ENCODE measurements at regions not wholly inside any gene's neighbourhood (a gene's known extent, or its start where the extent isn't known, plus 50 kb on each side); places are given as distances from the start of the nearest gene placed in this dataset.

DNA sequence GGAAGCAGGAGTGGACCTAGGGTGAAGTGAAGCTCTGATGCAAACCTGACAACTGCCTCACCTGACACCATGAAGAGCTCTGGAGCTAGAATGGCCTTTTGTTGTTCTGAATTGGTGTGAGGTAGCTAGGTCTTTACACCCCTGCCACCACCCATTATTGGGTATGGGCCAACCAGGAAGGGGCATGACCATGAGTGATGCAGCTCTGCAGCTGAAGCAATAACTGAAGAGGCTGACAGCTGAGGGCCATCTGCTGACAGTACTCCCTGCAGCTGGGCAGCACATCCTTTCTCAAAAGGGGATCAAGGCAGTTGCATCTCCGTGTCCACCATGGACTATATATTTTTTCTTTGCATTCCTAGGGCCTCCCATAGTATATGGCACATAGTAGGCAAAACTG is 87.0 kb upstream of the TLE1 start:
- H3K27me3 ChIP-seq (ENCODE audit: control insufficient read depth, insufficient read depth, low read length) = no peaks in the 10 kb centered on the region
- H3K9me3 ChIP-seq (ENCODE audit: control insufficient read depth in 2 of 3, insufficient read depth in 1 of 3, low read length in 3 of 3) = no peaks in the 10 kb centered on the region
- FAIRE-seq (no peak), DNase-seq (peak in 1 of 5 donors; percentile 24)
- TF ChIP-seq, protein P1, sequence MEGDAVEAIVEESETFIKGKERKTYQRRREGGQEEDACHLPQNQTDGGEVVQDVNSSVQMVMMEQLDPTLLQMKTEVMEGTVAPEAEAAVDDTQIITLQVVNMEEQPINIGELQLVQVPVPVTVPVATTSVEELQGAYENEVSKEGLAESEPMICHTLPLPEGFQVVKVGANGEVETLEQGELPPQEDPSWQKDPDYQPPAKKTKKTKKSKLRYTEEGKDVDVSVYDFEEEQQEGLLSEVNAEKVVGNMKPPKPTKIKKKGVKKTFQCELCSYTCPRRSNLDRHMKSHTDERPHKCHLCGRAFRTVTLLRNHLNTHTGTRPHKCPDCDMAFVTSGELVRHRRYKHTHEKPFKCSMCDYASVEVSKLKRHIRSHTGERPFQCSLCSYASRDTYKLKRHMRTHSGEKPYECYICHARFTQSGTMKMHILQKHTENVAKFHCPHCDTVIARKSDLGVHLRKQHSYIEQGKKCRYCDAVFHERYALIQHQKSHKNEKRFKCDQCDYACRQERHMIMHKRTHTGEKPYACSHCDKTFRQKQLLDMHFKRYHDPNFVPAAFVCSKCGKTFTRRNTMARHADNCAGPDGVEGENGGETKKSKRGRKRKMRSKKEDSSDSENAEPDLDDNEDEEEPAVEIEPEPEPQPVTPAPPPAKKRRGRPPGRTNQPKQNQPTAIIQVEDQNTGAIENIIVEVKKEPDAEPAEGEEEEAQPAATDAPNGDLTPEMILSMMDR (IDR thresholded peaks at IDR 0.05; ENCODE audit: borderline replicate concordance, extremely low read depth, insufficient read depth) = no peak
- no peak overlapping the region for H3K9ac ChIP-seq (ENCODE audit: low read length in 3 of 3)
- intact Hi-C loops (cut with DNase I) = no loop called here
- no peaks in the 10 kb centered on the region for H3K4me1 ChIP-seq (ENCODE audit: control insufficient read depth in 2 of 3, insufficient read depth in 2 of 3, low read depth in 1 of 3, low read length in 3 of 3)
- no peak overlapping the region for H3K27ac ChIP-seq (ENCODE audit: low read depth in 2 of 2, low read length in 2 of 2)
- H3K4me3 ChIP-seq (ENCODE audit: low read length in 3 of 3) = no peak overlapping the region
- H3K36me3 ChIP-seq (ENCODE audit: control insufficient read depth in 2 of 3, insufficient read depth in 3 of 3, low read length in 3 of 3) = no peaks in the 10 kb centered on the region

DNA sequence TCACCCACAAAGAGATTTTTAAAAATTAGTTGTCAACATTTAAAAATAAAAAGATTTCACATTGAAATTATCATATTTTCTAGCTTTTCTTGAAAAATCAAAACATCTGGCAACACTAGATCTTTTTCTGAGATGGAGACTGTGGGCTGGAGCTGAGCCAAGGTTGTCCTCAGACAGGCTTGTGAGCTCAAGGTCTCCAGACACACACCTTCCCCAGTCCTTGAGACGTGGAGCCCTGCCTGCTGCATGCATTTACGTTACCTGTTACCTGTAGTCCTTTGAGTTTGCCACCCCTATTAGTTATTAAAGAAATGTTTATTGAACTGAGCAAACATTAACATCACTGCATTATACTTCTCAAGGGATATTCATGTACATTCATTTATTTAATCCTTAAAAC is 87.5 kb upstream of the TLE1 start:
- Histone ChIP-seq H3K36me3 (ENCODE audit: control insufficient read depth in 2 of 3, insufficient read depth in 3 of 3, low read length in 3 of 3) (no peaks in the 10 kb centered on the region), H3K4me1 (ENCODE audit: control insufficient read depth in 2 of 3, insufficient read depth in 2 of 3, low read depth in 1 of 3, low read length in 3 of 3) (no peaks in the 10 kb centered on the region), H3K27ac (ENCODE audit: low read depth in 2 of 2, low read length in 2 of 2) (no peak overlapping the region), H3K4me3 (ENCODE audit: low read length in 3 of 3) (no peak overlapping the region), H3K9me3 (ENCODE audit: control insufficient read depth in 2 of 3, insufficient read depth in 1 of 3, low read length in 3 of 3) (no peaks in the 10 kb centered on the region), H3K9ac (ENCODE audit: low read length in 3 of 3) (no peak overlapping the region), H3K27me3 (ENCODE audit: control insufficient read depth, insufficient read depth, low read length) (no peaks in the 10 kb centered on the region)
- FAIRE-seq (no peak), DNase-seq (no peak)
- TF ChIP-seq, protein P1 (IDR thresholded peaks at IDR 0.05; ENCODE audit: borderline replicate concordance, extremely low read depth, insufficient read depth) = no peak
- intact Hi-C loops (cut with DNase I) = no loop called here

GRCh38 chr9:81777482-81777881 is 88.1 kb upstream of the TLE1 start:
- peak in 3 of 5 donors; percentile 18 to 65 (median 64) for DNase-seq

More at GRCh38 chr9:81777482-81777881, 88.1 kb upstream of the TLE1 start:
- intact Hi-C loops (cut with DNase I) = no loop called here
- no peak for FAIRE-seq
- no peaks in the 10 kb centered on the region for H3K27me3 ChIP-seq (ENCODE audit: control insufficient read depth, insufficient read depth, low read length)
- no peak overlapping the region for H3K9ac ChIP-seq (ENCODE audit: low read length in 3 of 3)
- no peaks in the 10 kb centered on the region for H3K36me3 ChIP-seq (ENCODE audit: control insufficient read depth in 2 of 3, insufficient read depth in 3 of 3, low read length in 3 of 3)
- H3K9me3 ChIP-seq (ENCODE audit: control insufficient read depth in 2 of 3, insufficient read depth in 1 of 3, low read length in 3 of 3) = no peaks in the 10 kb centered on the region
- H3K4me3 ChIP-seq (ENCODE audit: low read length in 3 of 3) = no peak overlapping the region
- TF ChIP-seq, protein P1 (IDR thresholded peaks at IDR 0.05; ENCODE audit: borderline replicate concordance, extremely low read depth, insufficient read depth) = no peak
- no peak overlapping the region for H3K27ac ChIP-seq (ENCODE audit: low read depth in 2 of 2, low read length in 2 of 2)
- H3K4me1 ChIP-seq (ENCODE audit: control insufficient read depth in 2 of 3, insufficient read depth in 2 of 3, low read depth in 1 of 3, low read length in 3 of 3) = no peaks in the 10 kb centered on the region
